ENCODE measurements at regions not wholly inside any gene's neighbourhood (a gene's known extent, or its start where the extent isn't known, plus 50 kb on each side); places are given as distances from the start of the nearest gene placed in this dataset.

DNA sequence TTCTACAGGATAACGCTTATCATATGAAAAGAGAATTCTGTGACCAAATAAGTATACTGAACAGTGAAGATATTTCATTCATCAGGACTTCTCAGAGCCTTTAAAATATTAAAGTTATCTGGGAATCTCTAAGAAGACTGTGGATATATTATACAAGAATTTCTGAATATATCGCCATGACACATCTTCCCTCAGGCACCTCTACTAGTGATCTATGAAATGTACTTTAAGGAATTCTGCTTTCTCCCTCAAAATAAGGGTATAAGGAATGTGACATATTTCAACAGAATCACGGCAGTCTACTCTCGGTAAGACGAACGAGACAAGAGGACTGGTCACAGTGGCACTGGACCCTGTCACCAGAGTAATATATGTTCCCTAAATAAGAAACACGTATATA, 504.2 kb upstream of the PHF14 start:
- no peaks in the 10 kb centered on the region for H3K9me3 ChIP-seq (ENCODE audit: low read length)
- no peak overlapping the region for H3K9ac ChIP-seq (ENCODE audit: low read length)
- no peaks in the 10 kb centered on the region for H3K36me3 ChIP-seq (ENCODE audit: insufficient read depth, low read length)
- TF ChIP-seq, protein P1, sequence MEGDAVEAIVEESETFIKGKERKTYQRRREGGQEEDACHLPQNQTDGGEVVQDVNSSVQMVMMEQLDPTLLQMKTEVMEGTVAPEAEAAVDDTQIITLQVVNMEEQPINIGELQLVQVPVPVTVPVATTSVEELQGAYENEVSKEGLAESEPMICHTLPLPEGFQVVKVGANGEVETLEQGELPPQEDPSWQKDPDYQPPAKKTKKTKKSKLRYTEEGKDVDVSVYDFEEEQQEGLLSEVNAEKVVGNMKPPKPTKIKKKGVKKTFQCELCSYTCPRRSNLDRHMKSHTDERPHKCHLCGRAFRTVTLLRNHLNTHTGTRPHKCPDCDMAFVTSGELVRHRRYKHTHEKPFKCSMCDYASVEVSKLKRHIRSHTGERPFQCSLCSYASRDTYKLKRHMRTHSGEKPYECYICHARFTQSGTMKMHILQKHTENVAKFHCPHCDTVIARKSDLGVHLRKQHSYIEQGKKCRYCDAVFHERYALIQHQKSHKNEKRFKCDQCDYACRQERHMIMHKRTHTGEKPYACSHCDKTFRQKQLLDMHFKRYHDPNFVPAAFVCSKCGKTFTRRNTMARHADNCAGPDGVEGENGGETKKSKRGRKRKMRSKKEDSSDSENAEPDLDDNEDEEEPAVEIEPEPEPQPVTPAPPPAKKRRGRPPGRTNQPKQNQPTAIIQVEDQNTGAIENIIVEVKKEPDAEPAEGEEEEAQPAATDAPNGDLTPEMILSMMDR (IDR thresholded peaks at IDR 0.05; ENCODE audit: low read length), result no peak
- TF ChIP-seq EZH2 (IDR thresholded peaks at IDR 0.05; ENCODE audit: borderline replicate concordance, low read length), result no peak
- no peaks in the 10 kb centered on the region for H3K27me3 ChIP-seq (ENCODE audit: insufficient read depth, low read length)
- no peak overlapping the region for H3K27ac ChIP-seq (ENCODE audit: low read depth, low read length, poor library complexity, severe bottlenecking)
- H3K4me2 ChIP-seq (ENCODE audit: low read length), result no peak overlapping the region
- H3F3A ChIP-seq (ENCODE audit: insufficient read depth, low read length), result no peaks in the 10 kb centered on the region
- no peaks in the 10 kb centered on the region for H3K4me1 ChIP-seq (ENCODE audit: insufficient read depth, low read length, severe bottlenecking)
- no peak overlapping the region for H2AFZ ChIP-seq (ENCODE audit: low read length)
- no peaks in the 10 kb centered on the region for H4K20me1 ChIP-seq (ENCODE audit: insufficient read depth, low read length)
- no peaks in the 10 kb centered on the region for H3K79me2 ChIP-seq (ENCODE audit: insufficient read depth, low read length)
- H3K9me2 ChIP-seq (ENCODE audit: low read depth, low read length), result no peaks in the 10 kb centered on the region
- H3K4me3 ChIP-seq (ENCODE audit: low read depth, low read length, poor library complexity, severe bottlenecking), result no peak overlapping the region

DNA sequence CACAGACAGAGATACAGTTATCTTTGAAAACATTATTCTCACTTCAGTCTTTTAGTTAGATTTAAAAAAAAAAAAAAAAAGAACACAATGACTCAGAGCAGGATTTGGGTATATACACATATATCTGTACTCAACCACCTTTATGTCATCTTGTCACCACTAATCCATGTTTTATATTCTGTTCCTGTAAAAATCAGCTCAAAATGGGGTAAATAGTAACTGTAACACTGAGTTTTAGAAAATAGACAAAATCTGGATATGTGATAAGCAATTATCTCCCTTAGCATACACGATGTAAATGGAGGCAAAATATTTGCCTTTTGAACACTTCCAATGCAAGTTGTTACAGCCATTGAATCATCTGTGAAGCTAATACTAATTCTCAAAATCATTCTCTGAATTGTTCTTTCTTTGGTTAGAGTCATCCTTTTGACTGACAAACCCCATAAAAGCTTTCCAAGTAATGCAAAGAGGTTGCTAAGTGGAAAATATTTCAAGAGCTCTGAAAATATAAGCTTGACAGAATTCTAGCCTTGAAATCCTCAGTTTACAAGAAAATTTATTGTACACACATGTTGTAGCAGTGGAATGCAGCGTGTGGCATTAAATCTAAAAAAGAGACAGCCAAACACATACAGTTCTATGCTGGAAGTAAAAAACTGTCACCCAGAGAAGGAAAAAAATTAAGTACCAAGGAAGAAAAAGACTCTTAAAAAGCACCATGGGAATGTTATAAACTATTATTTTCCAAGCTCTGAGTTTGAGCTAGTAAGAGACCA, 502.2 kb upstream of the PHF14 start:
- Histone ChIP-seq H3K36me3 (ENCODE audit: insufficient read depth, low read length) (no peaks in the 10 kb centered on the region), H3K27me3 (ENCODE audit: insufficient read depth, low read length) (no peaks in the 10 kb centered on the region), H3K4me2 (ENCODE audit: low read length) (no peak overlapping the region), H3K9ac (ENCODE audit: low read length) (no peak overlapping the region), H3K9me3 (ENCODE audit: low read length) (no peaks in the 10 kb centered on the region), H3F3A (ENCODE audit: insufficient read depth, low read length) (no peaks in the 10 kb centered on the region), H3K4me1 (ENCODE audit: insufficient read depth, low read length, severe bottlenecking) (no peaks in the 10 kb centered on the region), H4K20me1 (ENCODE audit: insufficient read depth, low read length) (no peaks in the 10 kb centered on the region), H3K9me2 (ENCODE audit: low read depth, low read length) (no peaks in the 10 kb centered on the region), H3K79me2 (ENCODE audit: insufficient read depth, low read length) (no peaks in the 10 kb centered on the region), H2AFZ (ENCODE audit: low read length) (no peak overlapping the region), H3K27ac (ENCODE audit: low read depth, low read length, poor library complexity, severe bottlenecking) (no peak overlapping the region), H3K4me3 (ENCODE audit: low read depth, low read length, poor library complexity, severe bottlenecking) (no peak overlapping the region)
- TF ChIP-seq, protein P1 (IDR thresholded peaks at IDR 0.05; ENCODE audit: low read length), result no peak
- no peak for TF ChIP-seq EZH2 (IDR thresholded peaks at IDR 0.05; ENCODE audit: borderline replicate concordance, low read length)

DNA sequence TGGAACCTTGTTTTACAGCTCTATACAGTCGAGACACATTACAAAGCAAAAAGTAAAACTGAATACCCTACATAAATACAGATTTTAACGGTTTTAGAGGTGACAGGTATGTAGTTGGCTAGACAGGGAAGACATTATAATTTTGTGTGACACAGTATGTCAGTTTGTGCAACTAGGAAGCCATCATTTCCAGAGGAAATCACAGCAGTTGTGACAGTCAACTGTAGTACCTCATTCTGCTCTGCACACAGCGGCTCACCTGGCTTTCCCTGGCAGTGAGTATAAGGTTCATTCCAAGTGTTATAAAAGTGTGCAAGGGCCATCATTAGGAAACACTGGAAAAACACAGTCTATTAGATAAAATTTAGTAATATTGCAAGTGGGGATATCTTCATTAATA, 501.6 kb upstream of the PHF14 start:
- Histone ChIP-seq H3K4me1 (ENCODE audit: insufficient read depth, low read length, severe bottlenecking) (no peaks in the 10 kb centered on the region), H3K27ac (ENCODE audit: low read depth, low read length, poor library complexity, severe bottlenecking) (no peak overlapping the region), H2AFZ (ENCODE audit: low read length) (no peak overlapping the region), H3K4me3 (ENCODE audit: low read depth, low read length, poor library complexity, severe bottlenecking) (no peak overlapping the region), H3K27me3 (ENCODE audit: insufficient read depth, low read length) (no peaks in the 10 kb centered on the region), H4K20me1 (ENCODE audit: insufficient read depth, low read length) (no peaks in the 10 kb centered on the region), H3K9me3 (ENCODE audit: low read length) (no peaks in the 10 kb centered on the region), H3K36me3 (ENCODE audit: insufficient read depth, low read length) (no peaks in the 10 kb centered on the region), H3K9me2 (ENCODE audit: low read depth, low read length) (no peaks in the 10 kb centered on the region), H3K4me2 (ENCODE audit: low read length) (no peak overlapping the region), H3F3A (ENCODE audit: insufficient read depth, low read length) (no peaks in the 10 kb centered on the region), H3K79me2 (ENCODE audit: insufficient read depth, low read length) (no peaks in the 10 kb centered on the region), H3K9ac (ENCODE audit: low read length) (no peak overlapping the region)
- TF ChIP-seq, protein P1 (IDR thresholded peaks at IDR 0.05; ENCODE audit: low read length), result no peak
- TF ChIP-seq EZH2 (IDR thresholded peaks at IDR 0.05; ENCODE audit: borderline replicate concordance, low read length), result no peak

Data from OCI-LY1 (cell line).